Activated CD4-positive, alpha-beta memory T cell treated with anti-CD3 and anti-CD28 coated beads for 36 hours (primary cell): ENCODE measurements at regions not wholly inside any gene's neighbourhood (a gene's known extent, or its start where the extent isn't known, plus 50 kb on each side); places are given as distances from the start of the nearest gene placed in this dataset.

ENCODE experiments used
- CTCF ChIA-PET: fragments of 350-600 bp; sonication (Branson Sonifier 250); formaldehyde crosslinking; loops from one replicate; lab custom pipeline; 2021; ENCODE audit warnings: antibody characterized with exemption, inconsistent platforms; lab: Charles Lee
- POLR2A ChIA-PET: fragments of 350-600 bp; sonication (Branson Sonifier 250); formaldehyde crosslinking; loops from one replicate; lab custom pipeline; 2021; ENCODE audit warnings: antibody characterized with exemption; lab: Charles Lee
- DNase-seq: peaks from one replicate; pipeline ENCODE4 v3.0.0-alpha.2; 2020
- H3K27ac Mint-ChIP-seq: one replicate; pipeline ENCODE4 v1.8.0; 2021; ENCODE audit warnings: mixed read lengths
- H3K27me3 Mint-ChIP-seq: one replicate; pipeline ENCODE4 v1.8.0; 2021; ENCODE audit warnings: mixed read lengths
- H3K36me3 Mint-ChIP-seq: one replicate; pipeline ENCODE4 v1.8.0; 2021; ENCODE audit warnings: mixed read lengths
- H3K4me1 Mint-ChIP-seq: one replicate; pipeline ENCODE4 v1.8.0; 2021; ENCODE audit warnings: low read depth, mixed read lengths
- H3K4me3 Mint-ChIP-seq: one replicate; pipeline ENCODE4 v1.8.0; 2021; ENCODE audit warnings: mild to moderate bottlenecking, mixed read lengths
- H3K9me3 Mint-ChIP-seq: one replicate; pipeline ENCODE4 v1.8.0; 2021; ENCODE audit warnings: mixed read lengths
- intact Hi-C: fragments of 100-400 bp; cut with micrococcal nuclease; formaldehyde crosslinking; loops from one replicate; pipeline ENCODE4 v1.15.1; 2023

- CTCF ChIA-PET: no interaction called here
- no peak overlapping the region for H3K4me3 Mint-ChIP-seq
- POLR2A ChIA-PET: no interaction called here
- intact Hi-C loops: no loop called here
- no peaks in the 10 kb centered on the region for H3K4me1 Mint-ChIP-seq
- H3K36me3 Mint-ChIP-seq: no peaks in the 10 kb centered on the region
- no peak overlapping the region for H3K27ac Mint-ChIP-seq
- DNase-seq: no peak
- H3K9me3 Mint-ChIP-seq: no peaks in the 10 kb centered on the region
- no peaks in the 10 kb centered on the region for H3K27me3 Mint-ChIP-seq
Observed at GRCh38 chr1:79663916-79664315, 657.4 kb upstream of the ADGRL4 start.

GRCh38 chr1:79662596-79662995 lies 656.1 kb upstream of the ADGRL4 start:
- Mint-ChIP-seq H3K27me3 (no peaks in the 10 kb centered on the region), H3K27ac (no peak overlapping the region), H3K36me3 (no peaks in the 10 kb centered on the region), H3K4me3 (no peak overlapping the region), H3K4me1 (no peaks in the 10 kb centered on the region), H3K9me3 (no peaks in the 10 kb centered on the region)
- CTCF ChIA-PET: no interaction called here
- DNase-seq: no peak
- POLR2A ChIA-PET: no interaction called here
- intact Hi-C loops: no loop called here

GRCh38 chr1:79660129-79660528 lies 653.6 kb upstream of the ADGRL4 start:
- Mint-ChIP-seq H3K4me3 (no peak overlapping the region), H3K27ac (no peak overlapping the region), H3K36me3 (no peaks in the 10 kb centered on the region), H3K4me1 (no peaks in the 10 kb centered on the region), H3K9me3 (no peaks in the 10 kb centered on the region), H3K27me3 (no peaks in the 10 kb centered on the region)
- POLR2A ChIA-PET: no interaction called here
- intact Hi-C loops: no loop called here
- CTCF ChIA-PET: no interaction called here
- no peak for DNase-seq

GRCh38 chr1:79657951-79658658 lies 651.6 kb upstream of the ADGRL4 start:
- Mint-ChIP-seq H3K27ac (no peak overlapping the region), H3K4me3 (no peak overlapping the region), H3K4me1 (no peaks in the 10 kb centered on the region), H3K36me3 (no peaks in the 10 kb centered on the region), H3K27me3 (no peaks in the 10 kb centered on the region), H3K9me3 (no peaks in the 10 kb centered on the region)
- ChIA-PET POLR2A (no interaction called here), CTCF (no interaction called here)
- DNase-seq: no peak
- intact Hi-C loops: no loop called here

GRCh38 chr1:79655876-79656275 lies 649.3 kb upstream of the ADGRL4 start:
- H3K9me3 Mint-ChIP-seq: no peaks in the 10 kb centered on the region
- intact Hi-C loops: no loop called here
- CTCF ChIA-PET: no interaction called here

GRCh38 chr1:79652426-79652825 lies 645.9 kb upstream of the ADGRL4 start:
- Mint-ChIP-seq H3K36me3 (no peaks in the 10 kb centered on the region), H3K4me3 (no peak overlapping the region), H3K9me3 (no peaks in the 10 kb centered on the region), H3K27me3 (no peaks in the 10 kb centered on the region), H3K4me1 (no peaks in the 10 kb centered on the region), H3K27ac (no peak overlapping the region)
- ChIA-PET CTCF (no interaction called here), POLR2A (no interaction called here)
- intact Hi-C loops: no loop called here
- DNase-seq: no peak

More at GRCh38 chr1:79655876-79656275, 649.3 kb upstream of the ADGRL4 start:
- DNase-seq: no peak
- Mint-ChIP-seq H3K27ac (no peak overlapping the region), H3K4me1 (no peaks in the 10 kb centered on the region), H3K27me3 (no peaks in the 10 kb centered on the region), H3K4me3 (no peak overlapping the region), H3K36me3 (no peaks in the 10 kb centered on the region)
- POLR2A ChIA-PET: no interaction called here

GRCh38 chr1:79648126-79648525 lies 641.6 kb upstream of the ADGRL4 start:
- H3K36me3 Mint-ChIP-seq: no peaks in the 10 kb centered on the region
- no peak for DNase-seq
- POLR2A ChIA-PET: no interaction called here
- CTCF ChIA-PET: no interaction called here
- H3K27me3 Mint-ChIP-seq: no peaks in the 10 kb centered on the region
- H3K4me1 Mint-ChIP-seq: no peaks in the 10 kb centered on the region
- no peak overlapping the region for H3K27ac Mint-ChIP-seq
- H3K9me3 Mint-ChIP-seq: peaks cover 2% of the 10 kb centered on the region
- no peak overlapping the region for H3K4me3 Mint-ChIP-seq
- intact Hi-C loops: no loop called here

- no peak for DNase-seq
- Mint-ChIP-seq H3K9me3 (peaks cover 12% of the 10 kb centered on the region), H3K27me3 (no peaks in the 10 kb centered on the region), H3K4me3 (no peak overlapping the region), H3K4me1 (no peaks in the 10 kb centered on the region), H3K27ac (no peak overlapping the region), H3K36me3 (no peaks in the 10 kb centered on the region)
- POLR2A ChIA-PET: no interaction called here
- intact Hi-C loops: no loop called here
- CTCF ChIA-PET: no interaction called here
Observed at GRCh38 chr1:79646880-79647279, 640.4 kb upstream of the ADGRL4 start.

GRCh38 chr1:79638382-79638781 lies 631.9 kb upstream of the ADGRL4 start:
- Mint-ChIP-seq H3K36me3 (no peaks in the 10 kb centered on the region), H3K27me3 (no peaks in the 10 kb centered on the region), H3K4me1 (no peaks in the 10 kb centered on the region), H3K27ac (no peak overlapping the region), H3K4me3 (no peak overlapping the region), H3K9me3 (peaks cover 18% of the 10 kb centered on the region)
- ChIA-PET CTCF (no interaction called here), POLR2A (no interaction called here)
- intact Hi-C loops: no loop called here
- DNase-seq: no peak

GRCh38 chr1:79633456-79633855 lies 626.9 kb upstream of the ADGRL4 start:
- H3K27me3 Mint-ChIP-seq: no peaks in the 10 kb centered on the region
- intact Hi-C loops: no loop called here

GRCh38 chr1:79629414-79629813 lies 622.9 kb upstream of the ADGRL4 start:
- Mint-ChIP-seq H3K4me3 (no peak overlapping the region), H3K27me3 (no peaks in the 10 kb centered on the region), H3K4me1 (no peaks in the 10 kb centered on the region), H3K9me3 (no peaks in the 10 kb centered on the region), H3K27ac (no peak overlapping the region), H3K36me3 (no peaks in the 10 kb centered on the region)
- DNase-seq: no peak
- POLR2A ChIA-PET: no interaction called here
- CTCF ChIA-PET: no interaction called here
- intact Hi-C loops: no loop called here

More at GRCh38 chr1:79633456-79633855, 626.9 kb upstream of the ADGRL4 start:
- ChIA-PET POLR2A (no interaction called here), CTCF (no interaction called here)
- Mint-ChIP-seq H3K27ac (no peak overlapping the region), H3K9me3 (no peaks in the 10 kb centered on the region), H3K4me3 (no peak overlapping the region), H3K4me1 (no peaks in the 10 kb centered on the region), H3K36me3 (no peaks in the 10 kb centered on the region)
- DNase-seq: no peak

GRCh38 chr1:79617777-79618176 lies 611.2 kb upstream of the ADGRL4 start:
- H3K9me3 Mint-ChIP-seq: peaks cover 12% of the 10 kb centered on the region
- POLR2A ChIA-PET: no interaction called here

GRCh38 chr1:79614762-79615161 lies 608.2 kb upstream of the ADGRL4 start:
- Mint-ChIP-seq H3K27me3 (no peaks in the 10 kb centered on the region), H3K4me3 (no peak overlapping the region), H3K27ac (no peak overlapping the region), H3K9me3 (peaks cover 9% of the 10 kb centered on the region), H3K4me1 (no peaks in the 10 kb centered on the region), H3K36me3 (no peaks in the 10 kb centered on the region)
- intact Hi-C loops: no loop called here
- DNase-seq: no peak
- ChIA-PET POLR2A (no interaction called here), CTCF (no interaction called here)

More at GRCh38 chr1:79617777-79618176, 611.2 kb upstream of the ADGRL4 start:
- CTCF ChIA-PET: no interaction called here
- Mint-ChIP-seq H3K4me3 (no peak overlapping the region), H3K36me3 (no peaks in the 10 kb centered on the region), H3K27ac (no peak overlapping the region), H3K4me1 (no peaks in the 10 kb centered on the region), H3K27me3 (no peaks in the 10 kb centered on the region)
- intact Hi-C loops: no loop called here
- no peak for DNase-seq
